Caco-2 (cell line): ENCODE measurements at regions not wholly inside any gene's neighbourhood (a gene's known extent, or its start where the extent isn't known, plus 50 kb on each side); places are given as distances from the start of the nearest gene placed in this dataset.

Experiments
- BruUV-seq: library from RNA; stranded (reverse); fragments of 400-500 nt; replicated peaks from 2 replicates; lab custom pipeline; 2021; lab: Mats Ljungman, UMichigan
- CTCF ChIA-PET: fragments of 300-600 bp; sonication (Branson Sonifier 250); formaldehyde crosslinking; loops from one replicate; lab custom pipeline; 2022; ENCODE audit warnings: antibody characterized with exemption; lab: Charles Lee
- POLR2A ChIA-PET: fragments of 300-600 bp; sonication (Branson Sonifier 250); formaldehyde crosslinking; loops from one replicate; lab custom pipeline; 2022; ENCODE audit warnings: antibody characterized with exemption; lab: Charles Lee
- DNase-seq, 2 experiments: peaks; one replicate each; pipeline versions ENCODE4 v3.0.0 to v3.0.0-alpha.2; 2020 to 2022
- H3K27me3 ChIP-seq: replicated peaks from 2 replicates; pipeline ENCODE4 v1.6.0; 2011; ENCODE audit warnings: low read length; ENCODE audit not compliant: control insufficient read depth, insufficient read depth
- H3K36me3 ChIP-seq: 2 replicates; pipeline ENCODE4 v1.5.1; 2011; ENCODE audit warnings: low read length; ENCODE audit not compliant: control insufficient read depth, insufficient read depth
- H3K4me1 ChIP-seq: fragments of 250-450 bp; sonication (Bioruptor Pico); 2 replicates; pipeline ENCODE4 v1.5.1; 2020; ENCODE audit warnings: mild to moderate bottlenecking
- H3K4me3 ChIP-seq: 2 replicates; pipeline ENCODE4 v1.5.1; 2011; ENCODE audit warnings: low read depth, mild to moderate bottlenecking, control low read depth, low read length
- H3K9me3 ChIP-seq: fragments of 250-450 bp; sonication (Bioruptor Pico); 2 replicates; pipeline ENCODE4 v1.5.1; 2020; ENCODE audit warnings: mild to moderate bottlenecking, moderate library complexity
- H3K27ac Mint-ChIP-seq: one replicate; pipeline ENCODE4 v1.8.0; 2022; ENCODE audit warnings: mixed read lengths; ENCODE audit not compliant: unreplicated experiment
- H3K27me3 Mint-ChIP-seq: one replicate; pipeline ENCODE4 v1.8.0; 2022; ENCODE audit warnings: mixed read lengths; ENCODE audit not compliant: insufficient read depth, unreplicated experiment
- H3K36me3 Mint-ChIP-seq: one replicate; pipeline ENCODE4 v1.8.0; 2022; ENCODE audit warnings: mild to moderate bottlenecking, mixed read lengths; ENCODE audit not compliant: insufficient read depth, unreplicated experiment
- H3K4me1 Mint-ChIP-seq: one replicate; pipeline ENCODE4 v1.8.0; 2022; ENCODE audit warnings: low read depth, mixed read lengths; ENCODE audit not compliant: unreplicated experiment
- H3K4me3 Mint-ChIP-seq: one replicate; pipeline ENCODE4 v1.8.0; 2022; ENCODE audit warnings: mild to moderate bottlenecking, moderate library complexity, mixed read lengths; ENCODE audit not compliant: unreplicated experiment
- H3K9me3 Mint-ChIP-seq: one replicate; pipeline ENCODE4 v1.8.0; 2022; ENCODE audit warnings: mixed read lengths; ENCODE audit not compliant: unreplicated experiment
- intact Hi-C: fragments of 100-400 bp; cut with micrococcal nuclease; formaldehyde crosslinking; loops from one replicate; pipeline ENCODE4 v1.10.0; 2022; ENCODE audit not compliant: unreplicated experiment
- TF ChIP-seq, protein P1 (sequence below), 2 experiments: fragments of 200-600 bp in 1 of 2; IDR thresholded peaks; 1 replicate in 1 of 2; 2 replicates in 1 of 2; pipeline versions ENCODE4 v1.5.1 to v1.8.0; 2011 to 2022; ENCODE audit warnings: antibody characterized with exemption in 1 of 2, control low read depth in 1 of 2, inconsistent platforms in 1 of 2, low read depth in 1 of 2, low read length in 1 of 2, mild to moderate bottlenecking in 1 of 2, moderate library complexity in 1 of 2; ENCODE audit not compliant: insufficient read depth in 1 of 2, severe bottlenecking in 1 of 2, unreplicated experiment in 1 of 2

- POLR2A ChIA-PET, result no interaction called here
- intact Hi-C loops, result no loop called here
- no TSS peak for BruUV-seq
- Mint-ChIP-seq H3K27me3 (no peaks in the 10 kb centered on the region), H3K9me3 (no peaks in the 10 kb centered on the region), H3K4me3 (no peak overlapping the region), H3K36me3 (no peaks in the 10 kb centered on the region), H3K27ac (no peak overlapping the region), H3K4me1 (peaks cover 7% of the 10 kb centered on the region)
- DNase-seq, result no peak
- CTCF ChIA-PET, result no interaction called here
- no peak overlapping the region for H3K4me3 ChIP-seq
- no peaks in the 10 kb centered on the region; the same call in 1 of the 2 replicates for H3K9me3 ChIP-seq
- H3K4me1 ChIP-seq, result no peaks in the 10 kb centered on the region
- H3K27me3 ChIP-seq, result no peaks in the 10 kb centered on the region
- TF ChIP-seq, protein P1, sequence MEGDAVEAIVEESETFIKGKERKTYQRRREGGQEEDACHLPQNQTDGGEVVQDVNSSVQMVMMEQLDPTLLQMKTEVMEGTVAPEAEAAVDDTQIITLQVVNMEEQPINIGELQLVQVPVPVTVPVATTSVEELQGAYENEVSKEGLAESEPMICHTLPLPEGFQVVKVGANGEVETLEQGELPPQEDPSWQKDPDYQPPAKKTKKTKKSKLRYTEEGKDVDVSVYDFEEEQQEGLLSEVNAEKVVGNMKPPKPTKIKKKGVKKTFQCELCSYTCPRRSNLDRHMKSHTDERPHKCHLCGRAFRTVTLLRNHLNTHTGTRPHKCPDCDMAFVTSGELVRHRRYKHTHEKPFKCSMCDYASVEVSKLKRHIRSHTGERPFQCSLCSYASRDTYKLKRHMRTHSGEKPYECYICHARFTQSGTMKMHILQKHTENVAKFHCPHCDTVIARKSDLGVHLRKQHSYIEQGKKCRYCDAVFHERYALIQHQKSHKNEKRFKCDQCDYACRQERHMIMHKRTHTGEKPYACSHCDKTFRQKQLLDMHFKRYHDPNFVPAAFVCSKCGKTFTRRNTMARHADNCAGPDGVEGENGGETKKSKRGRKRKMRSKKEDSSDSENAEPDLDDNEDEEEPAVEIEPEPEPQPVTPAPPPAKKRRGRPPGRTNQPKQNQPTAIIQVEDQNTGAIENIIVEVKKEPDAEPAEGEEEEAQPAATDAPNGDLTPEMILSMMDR (IDR thresholded peaks at IDR 0.05; ENCODE audit: insufficient read depth in 1 of 2, low read depth in 1 of 2, low read length in 1 of 2, severe bottlenecking in 1 of 2, unreplicated experiment in 1 of 2), result no peak
- H3K36me3 ChIP-seq, result no peaks in the 10 kb centered on the region
These were observed 109.4 kb upstream of the MBNL1 start for GRCh38 chr3:152159328-152159727.

- no peaks in the 10 kb centered on the region for H3K36me3 Mint-ChIP-seq
- H3K9me3 ChIP-seq, result no peaks in the 10 kb centered on the region; the same call in 1 of the 2 replicates
- peaks cover 7% of the 10 kb centered on the region for H3K4me1 Mint-ChIP-seq
- no peak overlapping the region for H3K4me3 ChIP-seq
- no peaks in the 10 kb centered on the region for H3K27me3 ChIP-seq
- H3K4me1 ChIP-seq, result no peaks in the 10 kb centered on the region
- no TSS peak for BruUV-seq
- POLR2A ChIA-PET, result no interaction called here
- CTCF ChIA-PET, result no interaction called here
- no peaks in the 10 kb centered on the region for H3K27me3 Mint-ChIP-seq
- H3K4me3 Mint-ChIP-seq, result no peak overlapping the region
- DNase-seq, result no peak
- TF ChIP-seq, protein P1 (IDR thresholded peaks at IDR 0.05; ENCODE audit: insufficient read depth in 1 of 2, low read depth in 1 of 2, low read length in 1 of 2, severe bottlenecking in 1 of 2, unreplicated experiment in 1 of 2), result no peak
- H3K27ac Mint-ChIP-seq, result no peak overlapping the region
- no peaks in the 10 kb centered on the region for H3K36me3 ChIP-seq
- no peaks in the 10 kb centered on the region for H3K9me3 Mint-ChIP-seq
- intact Hi-C loops, result no loop called here
These were observed 108.2 kb upstream of the MBNL1 start for GRCh38 chr3:152160350-152161011.

GRCh38 chr3:152172460-152172859 lies 96.3 kb upstream of the MBNL1 start:
- ChIA-PET POLR2A (no interaction called here), CTCF (no interaction called here)
- H3K27me3 Mint-ChIP-seq, result no peaks in the 10 kb centered on the region
- no peaks in the 10 kb centered on the region for H3K9me3 ChIP-seq
- no peak for DNase-seq
- H3K4me1 Mint-ChIP-seq, result no peaks in the 10 kb centered on the region
- no peak overlapping the region for H3K4me3 ChIP-seq
- intact Hi-C loops, result no loop called here
- no peaks in the 10 kb centered on the region for H3K27me3 ChIP-seq
- H3K36me3 Mint-ChIP-seq, result no peaks in the 10 kb centered on the region
- TF ChIP-seq, protein P1 (IDR thresholded peaks at IDR 0.05; ENCODE audit: insufficient read depth in 1 of 2, low read depth in 1 of 2, low read length in 1 of 2, severe bottlenecking in 1 of 2, unreplicated experiment in 1 of 2), result no peak
- no TSS peak for BruUV-seq
- H3K4me1 ChIP-seq, result no peaks in the 10 kb centered on the region
- H3K27ac Mint-ChIP-seq, result no peak overlapping the region
- no peaks in the 10 kb centered on the region for H3K36me3 ChIP-seq
- H3K4me3 Mint-ChIP-seq, result no peak overlapping the region
- no peaks in the 10 kb centered on the region for H3K9me3 Mint-ChIP-seq
